Karpas-422 (cell line): ENCODE measurements at regions not wholly inside any gene's neighbourhood (a gene's known extent, or its start where the extent isn't known, plus 50 kb on each side); places are given as distances from the start of the nearest gene placed in this dataset.

ENCODE experiments used
- DNase-seq: peaks from one replicate; pipeline ENCODE4 v3.0.0-alpha.2; 2015
- H2AFZ ChIP-seq: fragments of 200-600 bp; sonication (generic); 2 replicates; pipeline ENCODE4 v1.6.1; 2014; ENCODE audit warnings: antibody characterized with exemption, low read length, mixed read lengths
- H3K27ac ChIP-seq: fragments of 200-600 bp; sonication (generic); 2 replicates; pipeline ENCODE4 v1.5.1; 2014; ENCODE audit warnings: mild to moderate bottlenecking, low read length, moderate library complexity
- H3K27me3 ChIP-seq: fragments of 200-600 bp; sonication (generic); 2 replicates; pipeline ENCODE4 v1.6.1; 2014; ENCODE audit warnings: low read length, mixed read lengths
- H3K36me3 ChIP-seq: fragments of 200-600 bp; sonication (generic); 2 replicates; pipeline ENCODE4 v1.6.1; 2014; ENCODE audit warnings: low read length, mixed read lengths; ENCODE audit not compliant: insufficient read depth
- H3K4me1 ChIP-seq: fragments of 200-600 bp; sonication (generic); 2 replicates; pipeline ENCODE4 v1.6.1; 2014; ENCODE audit warnings: mild to moderate bottlenecking, low read length, mixed read lengths
- H3K4me2 ChIP-seq: fragments of 200-600 bp; sonication (generic); 2 replicates; pipeline ENCODE4 v1.6.1; 2014; ENCODE audit warnings: low read length, low read depth, mild to moderate bottlenecking; ENCODE audit not compliant: poor library complexity, severe bottlenecking
- H3K4me3 ChIP-seq: fragments of 200-600 bp; sonication (generic); 2 replicates; pipeline ENCODE4 v1.5.1; 2014; ENCODE audit warnings: mild to moderate bottlenecking, antibody characterized with exemption, low read length, mixed read lengths
- H3K79me2 ChIP-seq: fragments of 200-600 bp; sonication (generic); 2 replicates; pipeline ENCODE4 v1.6.1; 2014; ENCODE audit warnings: mild to moderate bottlenecking, low read length, mixed read lengths
- H3K9ac ChIP-seq: fragments of 200-600 bp; sonication (generic); 2 replicates; pipeline ENCODE4 v1.6.0; 2014; ENCODE audit warnings: low read length
- H3K9me2 ChIP-seq: fragments of 200-600 bp; sonication (generic), shearing (Covaris generic); replicated peaks from 2 replicates; pipeline ENCODE4 v1.6.0; 2014; ENCODE audit warnings: mild to moderate bottlenecking, low read length, moderate library complexity; ENCODE audit not compliant: insufficient read depth
- H3K9me3 ChIP-seq: fragments of 300-700, 200-600 bp; sonication (generic); 2 replicates; pipeline ENCODE4 v1.6.1; 2014; ENCODE audit warnings: low read length, mixed read lengths
- H4K20me1 ChIP-seq: fragments of 200-600 bp; sonication (generic); 2 replicates; pipeline ENCODE4 v1.6.1; 2014; ENCODE audit warnings: mild to moderate bottlenecking, antibody characterized with exemption, low read length, low read depth; ENCODE audit not compliant: insufficient read depth

GRCh38 chr10:44733501-44734488 lies 177.3 kb upstream of the TMEM72 start:
- Histone ChIP-seq H3K9me3 (0 out of 2 replicates have a peak, but pooled peaks cover 5% of the 10 kb centered on the region), H3K9me2 (no peaks in the 10 kb centered on the region), H3K27ac (no peak overlapping the region), H4K20me1 (no peaks in the 10 kb centered on the region), H3K4me2 (no peak overlapping the region), H3K4me1 (no peaks in the 10 kb centered on the region), H2AFZ (no peak overlapping the region), H3K27me3 (no peaks in the 10 kb centered on the region), H3K4me3 (no peak overlapping the region), H3K79me2 (no peaks in the 10 kb centered on the region), H3K9ac (no peak overlapping the region), H3K36me3 (no peaks in the 10 kb centered on the region)
- DNase-seq = no peak

- DNase-seq = no peak
- Histone ChIP-seq H3K4me3 (no peak overlapping the region), H4K20me1 (no peaks in the 10 kb centered on the region), H3K4me2 (no peak overlapping the region), H3K36me3 (no peaks in the 10 kb centered on the region), H3K9me3 (no peaks in the 10 kb centered on the region), H3K4me1 (no peaks in the 10 kb centered on the region), H2AFZ (no peak overlapping the region), H3K79me2 (no peaks in the 10 kb centered on the region), H3K9ac (no peak overlapping the region), H3K27ac (no peak overlapping the region), H3K27me3 (no peaks in the 10 kb centered on the region), H3K9me2 (no peaks in the 10 kb centered on the region)
Observed at GRCh38 chr10:44742248-44742647, 168.9 kb upstream of the TMEM72 start.

- no peak for DNase-seq
- no peaks in the 10 kb centered on the region for H3K4me1 ChIP-seq
- no peaks in the 10 kb centered on the region for H3K27me3 ChIP-seq
Observed at GRCh38 chr10:44743535-44743934, 167.6 kb upstream of the TMEM72 start.

GRCh38 chr10:44745920-44746319 lies 165.2 kb upstream of the TMEM72 start:
- no peaks in the 10 kb centered on the region for H3K36me3 ChIP-seq

More at GRCh38 chr10:44743535-44743934, 167.6 kb upstream of the TMEM72 start:
- no peak overlapping the region for H3K9ac ChIP-seq
- no peaks in the 10 kb centered on the region for H4K20me1 ChIP-seq
- no peaks in the 10 kb centered on the region for H3K9me2 ChIP-seq
- no peak overlapping the region for H2AFZ ChIP-seq
- H3K36me3 ChIP-seq = no peaks in the 10 kb centered on the region
- no peak overlapping the region for H3K4me2 ChIP-seq
- H3K27ac ChIP-seq = no peak overlapping the region
- no peaks in the 10 kb centered on the region for H3K79me2 ChIP-seq
- no peaks in the 10 kb centered on the region for H3K9me3 ChIP-seq
- no peak overlapping the region for H3K4me3 ChIP-seq

GRCh38 chr10:44747593-44748172 lies 163.5 kb upstream of the TMEM72 start:
- Histone ChIP-seq H3K9ac (no peak overlapping the region), H3K9me3 (no peaks in the 10 kb centered on the region), H3K27me3 (no peaks in the 10 kb centered on the region), H3K4me3 (no peak overlapping the region), H2AFZ (no peak overlapping the region; the same call in 1 of the 2 replicates), H3K9me2 (no peaks in the 10 kb centered on the region), H4K20me1 (no peaks in the 10 kb centered on the region), H3K79me2 (no peaks in the 10 kb centered on the region), H3K4me1 (no peaks in the 10 kb centered on the region), H3K4me2 (no peak overlapping the region), H3K27ac (no peak overlapping the region), H3K36me3 (no peaks in the 10 kb centered on the region)
- no peak for DNase-seq

More at GRCh38 chr10:44745920-44746319, 165.2 kb upstream of the TMEM72 start:
- no peak overlapping the region for H3K4me3 ChIP-seq
- no peaks in the 10 kb centered on the region for H3K27me3 ChIP-seq
- H3K9ac ChIP-seq = no peak overlapping the region
- no peaks in the 10 kb centered on the region for H3K4me1 ChIP-seq
- H4K20me1 ChIP-seq = no peaks in the 10 kb centered on the region
- H3K79me2 ChIP-seq = no peaks in the 10 kb centered on the region
- H3K4me2 ChIP-seq = no peak overlapping the region
- H2AFZ ChIP-seq = no peak overlapping the region
- H3K9me3 ChIP-seq = no peaks in the 10 kb centered on the region
- H3K27ac ChIP-seq = no peak overlapping the region
- no peak for DNase-seq
- H3K9me2 ChIP-seq = no peaks in the 10 kb centered on the region

- Histone ChIP-seq H3K27me3 (no peaks in the 10 kb centered on the region), H3K36me3 (no peaks in the 10 kb centered on the region), H4K20me1 (no peaks in the 10 kb centered on the region), H3K9ac (no peak overlapping the region), H3K4me3 (no peak overlapping the region), H3K9me3 (no peaks in the 10 kb centered on the region), H3K9me2 (no peaks in the 10 kb centered on the region), H3K79me2 (no peaks in the 10 kb centered on the region), H3K27ac (no peak overlapping the region), H3K4me2 (no peak overlapping the region), H3K4me1 (no peaks in the 10 kb centered on the region), H2AFZ (no peak overlapping the region)
- no peak for DNase-seq
Observed at GRCh38 chr10:44749151-44749550, 162.0 kb upstream of the TMEM72 start.

- no peak overlapping the region for H3K4me2 ChIP-seq
- DNase-seq = no peak
- H3K4me1 ChIP-seq = no peaks in the 10 kb centered on the region
- H3K36me3 ChIP-seq = no peaks in the 10 kb centered on the region
- H4K20me1 ChIP-seq = no peaks in the 10 kb centered on the region
- H2AFZ ChIP-seq = no peak overlapping the region
- no peaks in the 10 kb centered on the region for H3K79me2 ChIP-seq
- H3K27ac ChIP-seq = no peak overlapping the region
- H3K9me3 ChIP-seq = no peaks in the 10 kb centered on the region
- H3K9ac ChIP-seq = no peak overlapping the region
- no peak overlapping the region for H3K4me3 ChIP-seq
- H3K9me2 ChIP-seq = no peaks in the 10 kb centered on the region
- no peaks in the 10 kb centered on the region for H3K27me3 ChIP-seq
Observed at GRCh38 chr10:44752451-44753441, 158.4 kb upstream of the TMEM72 start.
